ENCODE measurements at regions not wholly inside any gene's neighbourhood (a gene's known extent, or its start where the extent isn't known, plus 50 kb on each side); places are given as distances from the start of the nearest gene placed in this dataset.

DNA sequence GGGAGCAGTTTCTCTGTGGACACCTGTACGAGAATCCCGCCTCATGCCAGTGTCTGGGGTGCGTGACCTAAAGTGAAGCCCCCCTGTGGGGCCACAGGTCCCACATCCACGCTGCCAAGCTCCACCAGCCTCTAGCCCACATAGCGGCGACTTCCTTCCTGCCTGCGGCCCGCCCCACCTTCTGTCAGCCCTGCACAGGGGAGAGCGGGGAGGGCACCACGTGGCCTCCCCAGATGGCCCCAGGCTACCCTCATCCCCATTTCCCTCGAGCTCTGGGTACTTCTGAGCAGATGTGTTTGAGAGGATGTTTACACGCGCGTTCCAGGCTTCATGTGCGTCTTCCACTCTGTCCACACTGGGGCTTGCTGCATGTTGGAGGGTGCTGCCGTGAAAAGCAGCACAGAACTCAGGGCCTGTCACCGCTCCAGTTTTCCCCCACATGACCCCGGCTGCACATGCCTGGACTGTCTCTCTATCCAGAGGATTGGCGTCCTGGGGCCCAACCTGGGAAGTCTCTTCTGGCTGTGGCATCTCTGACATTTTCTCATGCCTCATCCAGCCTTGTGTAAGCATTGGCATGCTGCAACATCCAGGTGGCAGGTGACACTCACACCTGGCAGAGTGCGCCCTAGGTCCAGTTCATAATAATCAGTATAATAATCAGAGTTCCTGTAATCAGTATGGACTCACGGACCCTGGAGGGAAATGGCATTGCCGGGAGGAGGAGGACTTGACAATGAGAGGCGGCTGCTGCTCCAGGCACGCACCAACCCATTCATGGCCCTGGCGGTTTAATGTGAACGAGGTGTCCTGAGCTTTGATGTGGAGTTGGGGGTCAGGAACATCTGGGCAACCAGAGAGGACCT is 146.3 kb upstream of the TWIST2 start:
- H3F3A ChIP-seq (replicated peaks; ENCODE audit: insufficient read depth) = no peaks in the 10 kb centered on the region
- WGBS (ENCODE audit: low lambda C conversion rate) = 79% methylated on average over 16 of the region's 26 CpGs
- H3K4me1 ChIP-seq (ENCODE audit: control insufficient read depth in 1 of 2, insufficient read depth in 2 of 2, low read depth in 1 of 2, low read length in 1 of 2) = no peaks in the 10 kb centered on the region
- no peak overlapping the region for H3K9ac ChIP-seq
- H3K27me3 ChIP-seq (ENCODE audit: insufficient read depth) = no peaks in the 10 kb centered on the region
- no peaks in the 10 kb centered on the region for H3K9me2 ChIP-seq
- no peaks in the 10 kb centered on the region for H3K9me3 ChIP-seq
- TF ChIP-seq FOXJ3 (CRISPR knock-in tag; IDR thresholded peaks at IDR 0.05) (no peak), TEAD4 (IDR thresholded peaks at IDR 0.05; ENCODE audit: borderline replicate concordance, insufficient read depth) (no peak), USF1 (IDR thresholded peaks at IDR 0.05; ENCODE audit: borderline replicate concordance, low read depth) (no peak), RFX5 (IDR thresholded peaks at IDR 0.05; ENCODE audit: low read length) (no peak), CTCF (IDR thresholded peaks at IDR 0.05) (no peak), TAF1 (IDR thresholded peaks at IDR 0.05; ENCODE audit: borderline replicate concordance, low read depth, low read length) (no peak), EZH2phosphoT487 (IDR thresholded peaks at IDR 0.05; ENCODE audit: borderline replicate concordance, low read depth) (no peak), NFIC (IDR thresholded peaks at IDR 0.05; ENCODE audit: borderline replicate concordance) (no peak), MXI1 (IDR thresholded peaks at IDR 0.05; ENCODE audit: low read depth, low read length) (no peak), ELF1 (IDR thresholded peaks at IDR 0.05) (no peak), CHD2 (IDR thresholded peaks at IDR 0.05; ENCODE audit: low read length, partially characterized antibody) (no peak), RAD21 (IDR thresholded peaks at IDR 0.05; ENCODE audit: low read length) (no peak), FOXM1 (IDR thresholded peaks at IDR 0.05; ENCODE audit: low read depth) (no peak), JUND (IDR thresholded peaks at IDR 0.05) (no peak), YY1 (IDR thresholded peaks at IDR 0.05; ENCODE audit: low read depth) (no peak), GATA2 (CRISPR knock-in tag; IDR thresholded peaks at IDR 0.05) (no peak)
- TF ChIP-seq, protein P1, sequence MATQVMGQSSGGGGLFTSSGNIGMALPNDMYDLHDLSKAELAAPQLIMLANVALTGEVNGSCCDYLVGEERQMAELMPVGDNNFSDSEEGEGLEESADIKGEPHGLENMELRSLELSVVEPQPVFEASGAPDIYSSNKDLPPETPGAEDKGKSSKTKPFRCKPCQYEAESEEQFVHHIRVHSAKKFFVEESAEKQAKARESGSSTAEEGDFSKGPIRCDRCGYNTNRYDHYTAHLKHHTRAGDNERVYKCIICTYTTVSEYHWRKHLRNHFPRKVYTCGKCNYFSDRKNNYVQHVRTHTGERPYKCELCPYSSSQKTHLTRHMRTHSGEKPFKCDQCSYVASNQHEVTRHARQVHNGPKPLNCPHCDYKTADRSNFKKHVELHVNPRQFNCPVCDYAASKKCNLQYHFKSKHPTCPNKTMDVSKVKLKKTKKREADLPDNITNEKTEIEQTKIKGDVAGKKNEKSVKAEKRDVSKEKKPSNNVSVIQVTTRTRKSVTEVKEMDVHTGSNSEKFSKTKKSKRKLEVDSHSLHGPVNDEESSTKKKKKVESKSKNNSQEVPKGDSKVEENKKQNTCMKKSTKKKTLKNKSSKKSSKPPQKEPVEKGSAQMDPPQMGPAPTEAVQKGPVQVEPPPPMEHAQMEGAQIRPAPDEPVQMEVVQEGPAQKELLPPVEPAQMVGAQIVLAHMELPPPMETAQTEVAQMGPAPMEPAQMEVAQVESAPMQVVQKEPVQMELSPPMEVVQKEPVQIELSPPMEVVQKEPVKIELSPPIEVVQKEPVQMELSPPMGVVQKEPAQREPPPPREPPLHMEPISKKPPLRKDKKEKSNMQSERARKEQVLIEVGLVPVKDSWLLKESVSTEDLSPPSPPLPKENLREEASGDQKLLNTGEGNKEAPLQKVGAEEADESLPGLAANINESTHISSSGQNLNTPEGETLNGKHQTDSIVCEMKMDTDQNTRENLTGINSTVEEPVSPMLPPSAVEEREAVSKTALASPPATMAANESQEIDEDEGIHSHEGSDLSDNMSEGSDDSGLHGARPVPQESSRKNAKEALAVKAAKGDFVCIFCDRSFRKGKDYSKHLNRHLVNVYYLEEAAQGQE (IDR thresholded peaks at IDR 0.05; ENCODE audit: low read depth, low read length) = no peak
- TF ChIP-seq, protein P2, sequence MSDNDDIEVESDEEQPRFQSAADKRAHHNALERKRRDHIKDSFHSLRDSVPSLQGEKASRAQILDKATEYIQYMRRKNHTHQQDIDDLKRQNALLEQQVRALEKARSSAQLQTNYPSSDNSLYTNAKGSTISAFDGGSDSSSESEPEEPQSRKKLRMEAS (IDR thresholded peaks at IDR 0.05; ENCODE audit: low read depth) = no peak
- TF ChIP-seq, protein P3, sequence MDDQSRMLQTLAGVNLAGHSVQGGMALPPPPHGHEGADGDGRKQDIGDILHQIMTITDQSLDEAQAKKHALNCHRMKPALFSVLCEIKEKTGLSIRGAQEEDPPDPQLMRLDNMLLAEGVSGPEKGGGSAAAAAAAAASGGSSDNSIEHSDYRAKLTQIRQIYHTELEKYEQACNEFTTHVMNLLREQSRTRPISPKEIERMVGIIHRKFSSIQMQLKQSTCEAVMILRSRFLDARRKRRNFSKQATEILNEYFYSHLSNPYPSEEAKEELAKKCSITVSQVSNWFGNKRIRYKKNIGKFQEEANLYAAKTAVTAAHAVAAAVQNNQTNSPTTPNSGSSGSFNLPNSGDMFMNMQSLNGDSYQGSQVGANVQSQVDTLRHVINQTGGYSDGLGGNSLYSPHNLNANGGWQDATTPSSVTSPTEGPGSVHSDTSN (IDR thresholded peaks at IDR 0.05) = no peak
- H3K79me2 ChIP-seq (ENCODE audit: insufficient read depth) = no peaks in the 10 kb centered on the region
- H4K20me1 ChIP-seq (ENCODE audit: insufficient read depth) = no peaks in the 10 kb centered on the region
- H3K4me2 ChIP-seq = no peak overlapping the region
- no peak overlapping the region for H3K4me3 ChIP-seq (ENCODE audit: low read depth in 2 of 2, low read length in 1 of 2)
- H3K36me3 ChIP-seq (replicated peaks in 1 of 2; ENCODE audit: control insufficient read depth in 1 of 2, insufficient read depth in 2 of 2, low read length in 1 of 2) = no peaks in the 10 kb centered on the region
- ChIA-PET CTCF (no interaction called here), POLR2A (no interaction called here)
- H2AFZ ChIP-seq (ENCODE audit: low read depth) = no peak overlapping the region
- H3K27ac ChIP-seq (ENCODE audit: low read depth in 2 of 2, low read length in 1 of 2) = no peak overlapping the region
- DNase-seq = no peak

Data from SK-N-SH (cell line).